ENCODE measurements at regions not wholly inside any gene's neighbourhood (a gene's known extent, or its start where the extent isn't known, plus 50 kb on each side); places are given as distances from the start of the nearest gene placed in this dataset.

DNA sequence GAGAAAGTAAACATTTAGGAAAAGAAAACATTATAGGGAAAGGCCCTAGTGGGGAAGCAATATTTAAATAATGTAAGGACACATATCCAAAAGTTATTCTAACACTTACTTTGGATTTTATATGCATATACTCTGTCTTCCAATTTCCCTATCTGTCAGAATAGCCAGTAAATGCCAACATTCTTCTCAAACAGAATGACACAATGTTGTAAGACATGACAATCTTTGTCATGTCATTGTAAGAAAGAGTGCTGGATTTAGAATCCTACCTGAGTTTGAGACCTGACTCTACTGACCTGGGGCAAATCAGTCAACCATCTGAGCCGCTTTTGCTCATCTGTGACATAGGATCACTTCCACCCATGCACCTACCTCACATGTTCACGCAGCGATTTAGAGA lies 198.3 kb downstream of the PHLDA1 start:
- TF ChIP-seq, protein P1, sequence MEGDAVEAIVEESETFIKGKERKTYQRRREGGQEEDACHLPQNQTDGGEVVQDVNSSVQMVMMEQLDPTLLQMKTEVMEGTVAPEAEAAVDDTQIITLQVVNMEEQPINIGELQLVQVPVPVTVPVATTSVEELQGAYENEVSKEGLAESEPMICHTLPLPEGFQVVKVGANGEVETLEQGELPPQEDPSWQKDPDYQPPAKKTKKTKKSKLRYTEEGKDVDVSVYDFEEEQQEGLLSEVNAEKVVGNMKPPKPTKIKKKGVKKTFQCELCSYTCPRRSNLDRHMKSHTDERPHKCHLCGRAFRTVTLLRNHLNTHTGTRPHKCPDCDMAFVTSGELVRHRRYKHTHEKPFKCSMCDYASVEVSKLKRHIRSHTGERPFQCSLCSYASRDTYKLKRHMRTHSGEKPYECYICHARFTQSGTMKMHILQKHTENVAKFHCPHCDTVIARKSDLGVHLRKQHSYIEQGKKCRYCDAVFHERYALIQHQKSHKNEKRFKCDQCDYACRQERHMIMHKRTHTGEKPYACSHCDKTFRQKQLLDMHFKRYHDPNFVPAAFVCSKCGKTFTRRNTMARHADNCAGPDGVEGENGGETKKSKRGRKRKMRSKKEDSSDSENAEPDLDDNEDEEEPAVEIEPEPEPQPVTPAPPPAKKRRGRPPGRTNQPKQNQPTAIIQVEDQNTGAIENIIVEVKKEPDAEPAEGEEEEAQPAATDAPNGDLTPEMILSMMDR (conservative IDR thresholded peaks at IDR 0.05; ENCODE audit: low read length) = no peak
- TF ChIP-seq EZH2phosphoT487 (IDR thresholded peaks at IDR 0.05; ENCODE audit: borderline replicate concordance) = no peak

Measured in Loucy (cell line).